Adipose tissue (tissue), 3 donors: ENCODE measurements at regions not wholly inside any gene's neighbourhood (a gene's known extent, or its start where the extent isn't known, plus 50 kb on each side); places are given as distances from the start of the nearest gene placed in this dataset.

ENCODE experiments used
- H3K27ac ChIP-seq: one replicate; pipeline ENCODE4 v1.5.1; 2013; ENCODE audit warnings: low read depth, low read length
- WGBS, 3 donors: extraction: QIAGEN DNeasy Blood & Tissue Kit; methylation state at CpG; one replicate each; pipeline ENCODE4 v1.1.7; 2013; 5-methylcytosine and 5-hydroxymethylcytosine counted together
- donor health status: healthy with polysubstance abuse.
- donor health status: Bipolar disorder and iron deficiency.
- donor health status: healthy.

DNA sequence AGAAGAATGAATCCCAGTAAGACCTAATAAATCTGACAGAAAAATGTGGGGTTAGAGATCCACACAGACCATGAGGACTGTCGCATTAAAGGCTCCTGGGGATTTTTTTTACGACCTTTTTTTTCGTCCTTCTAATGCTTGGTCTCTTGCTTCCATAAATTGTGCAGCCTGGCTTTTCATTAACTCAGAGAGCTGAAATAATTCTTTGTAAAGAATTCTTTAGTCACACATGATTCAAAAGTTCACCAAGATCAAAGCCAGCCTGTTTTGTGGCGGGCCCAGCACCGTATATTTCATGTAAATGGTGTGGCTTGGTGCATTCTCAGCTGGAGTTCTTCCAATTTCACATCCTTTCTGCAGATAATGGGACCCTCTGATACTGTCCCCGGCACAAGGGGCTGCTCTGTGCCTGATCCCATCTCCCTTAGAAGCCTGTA, 206.6 kb upstream of the BMPER start:
- H3K27ac ChIP-seq, result no peak overlapping the region
- 56 to 92% (median 86%) methylated on average over 6 of the region's 6 CpGs for WGBS, 3 donors

DNA sequence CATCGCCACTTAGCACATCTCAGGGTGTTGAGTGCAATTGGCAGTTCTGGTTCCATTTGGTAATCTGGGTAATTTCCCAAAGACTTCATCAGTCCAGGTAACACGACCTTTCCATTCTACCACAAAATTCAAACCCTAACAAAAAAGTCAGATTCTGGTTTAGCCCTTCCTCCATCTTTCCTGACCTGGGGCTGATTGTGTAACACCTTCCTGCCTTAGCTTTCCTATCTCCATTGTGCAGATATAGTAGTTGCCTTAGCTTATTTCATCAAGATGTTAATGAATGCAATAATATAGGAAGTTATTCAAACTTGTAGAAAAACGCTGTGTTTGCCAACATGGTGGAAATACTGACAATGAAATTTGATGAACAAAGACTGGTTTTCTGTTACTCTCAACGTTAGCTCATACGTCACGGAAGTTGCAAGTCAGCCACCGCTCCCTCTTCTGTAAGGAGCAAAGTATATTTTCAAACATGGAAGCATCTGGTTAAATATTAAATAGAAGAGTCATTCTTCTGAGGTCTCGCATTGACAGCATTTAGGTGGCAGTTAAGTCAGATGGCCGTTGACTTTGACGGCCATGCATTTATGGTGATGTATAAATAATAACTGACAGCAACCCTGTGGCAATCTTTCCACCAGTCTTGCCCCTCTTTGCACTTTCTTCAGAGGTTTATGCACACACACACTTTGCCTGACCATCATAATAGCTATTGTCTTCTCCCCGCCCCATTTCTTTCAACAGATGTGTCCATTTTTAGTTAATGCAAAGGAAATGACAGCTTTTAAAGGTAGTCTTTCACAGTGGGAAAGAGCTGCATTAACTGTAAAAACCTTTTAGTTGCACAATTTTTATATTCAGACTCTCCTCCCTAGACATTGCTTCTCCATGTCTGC, 205.1 kb upstream of the BMPER start:
- 72 to 74% (median 73%) methylated on average over 11 of the region's 11 CpGs for WGBS, 3 donors

DNA sequence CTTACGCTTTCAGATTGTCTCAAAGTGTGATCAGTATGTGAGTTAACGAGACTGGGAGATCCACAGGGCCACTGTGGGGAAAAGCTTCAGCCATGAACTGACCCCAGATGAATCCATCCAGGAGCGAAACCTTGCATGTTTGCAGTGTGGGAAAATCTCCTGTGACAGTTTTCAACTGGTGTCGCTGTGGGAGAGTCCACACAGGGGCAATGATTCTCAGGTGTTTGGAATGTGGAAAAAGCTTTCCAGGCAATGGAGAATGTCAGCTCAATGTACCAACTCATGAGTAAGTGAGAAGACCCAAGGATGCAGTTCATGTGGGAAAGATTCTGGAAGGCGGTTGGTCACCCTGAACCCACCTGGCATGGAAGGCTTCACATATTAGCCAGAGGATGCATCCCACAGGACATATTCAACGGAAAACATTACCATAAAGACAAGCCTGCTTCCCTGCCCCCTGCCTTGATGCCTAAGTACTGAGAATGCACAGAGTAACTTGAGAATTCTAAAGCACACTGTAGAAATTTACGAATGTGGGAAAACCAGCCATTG, 204.1 kb upstream of the BMPER start:
- WGBS, 3 donors, result 83 to 95% (median 88%) methylated on average over 7 of the region's 7 CpGs

More for the DNA sequence above, 205.1 kb upstream of the BMPER start:
- no peak overlapping the region for H3K27ac ChIP-seq

DNA sequence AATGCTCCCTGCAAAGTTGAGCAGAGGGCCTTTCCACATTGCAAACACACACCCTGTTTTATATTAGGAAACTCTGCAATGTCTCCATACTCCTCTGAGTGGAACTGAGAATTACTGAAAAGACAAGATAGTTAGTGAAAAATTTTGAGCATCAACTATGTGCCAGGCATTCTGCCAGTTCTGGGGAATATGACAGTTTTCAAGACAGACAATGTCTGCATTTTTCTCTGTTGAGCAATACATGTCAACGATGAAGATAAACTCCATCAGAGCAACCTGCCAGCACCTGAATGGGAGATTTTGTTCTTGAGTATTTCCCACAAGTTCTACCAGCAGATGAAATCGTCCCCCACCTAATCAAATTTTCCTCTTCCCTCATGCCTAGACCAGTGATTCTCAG, 203.4 kb upstream of the BMPER start:
- H3K27ac ChIP-seq, result no peak overlapping the region
- 74 to 84% (median 80%) methylated on average over 2 of the region's 2 CpGs for WGBS, 3 donors

More for the DNA sequence above, 204.1 kb upstream of the BMPER start:
- no peak overlapping the region for H3K27ac ChIP-seq

DNA sequence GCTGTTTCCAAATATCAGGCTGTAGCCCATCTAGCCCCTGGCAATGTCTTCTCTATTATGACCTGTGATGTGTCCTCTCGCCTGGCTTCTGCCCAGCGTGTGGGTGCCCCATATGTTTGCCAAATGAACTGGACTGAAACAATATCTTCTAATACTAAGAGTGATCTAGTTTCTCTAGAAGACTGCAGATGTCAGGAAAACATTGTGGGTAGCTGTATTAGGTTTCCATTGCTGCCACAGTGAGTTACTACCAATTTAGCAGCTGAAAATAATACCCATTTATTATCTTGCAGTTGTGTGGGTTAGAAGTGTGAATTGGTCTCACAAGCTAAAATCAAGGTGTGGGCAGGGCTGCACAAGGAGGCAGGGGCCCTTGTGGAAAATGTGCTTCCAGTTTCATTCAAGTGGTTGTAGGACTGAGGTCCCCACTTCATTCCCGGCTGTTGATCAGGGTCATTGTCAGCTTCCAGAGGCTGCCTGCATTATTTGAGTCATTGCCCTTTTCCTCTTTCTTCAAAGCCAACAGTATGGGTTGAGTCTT, 202.8 kb upstream of the BMPER start:
- WGBS, 3 donors, result 90 to 94% (median 92%) methylated on average over 3 of the region's 3 CpGs
- no peak overlapping the region for H3K27ac ChIP-seq

DNA sequence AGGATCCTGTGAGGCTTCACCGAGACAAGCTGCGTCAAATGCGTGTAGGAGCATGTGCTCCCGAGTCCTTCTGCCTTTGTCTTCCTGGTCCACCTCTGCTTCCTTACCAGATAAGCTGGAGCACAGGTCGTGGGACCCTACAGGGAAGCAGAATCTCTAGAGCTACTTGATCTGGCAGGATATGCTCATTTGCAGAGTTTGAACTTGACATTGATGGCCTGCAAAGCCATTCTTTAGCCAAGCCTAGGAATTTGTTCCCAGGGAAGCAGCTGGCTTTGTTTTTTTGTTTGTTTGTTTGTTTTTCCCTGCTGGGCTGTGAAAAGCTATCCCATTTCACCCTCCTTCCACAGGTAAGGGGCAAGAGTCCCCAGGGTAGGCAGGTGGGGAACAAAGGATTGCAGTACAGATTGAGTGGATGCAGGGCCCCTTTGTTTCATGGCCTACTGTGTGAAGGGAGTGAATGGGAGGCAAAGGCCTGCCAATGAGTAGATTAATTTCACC, 200.0 kb upstream of the BMPER start:
- no peak overlapping the region for H3K27ac ChIP-seq
- WGBS, 3 donors, result 86 to 89% (median 88%) methylated on average over 5 of the region's 5 CpGs

DNA sequence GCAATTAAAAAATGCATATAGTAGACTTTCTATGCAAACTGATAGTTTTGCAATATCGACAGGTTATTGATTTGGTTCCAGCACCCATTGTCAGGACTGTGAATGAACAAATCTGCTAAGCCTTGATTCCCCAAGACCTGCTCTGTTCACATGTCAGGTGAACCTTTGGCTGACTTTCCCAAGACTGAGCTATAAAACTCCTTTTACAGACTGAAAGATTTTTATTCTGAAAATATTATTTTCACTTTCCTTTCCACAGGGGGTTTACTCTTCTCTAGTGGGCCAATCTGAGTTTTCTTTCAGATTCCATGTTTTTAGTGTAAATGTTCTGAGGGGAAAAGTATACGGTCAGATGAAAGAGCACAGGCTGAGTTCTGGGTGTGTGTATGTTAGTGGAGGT, 199.2 kb upstream of the BMPER start:
- 46 to 92% (median 84%) methylated on average over 2 of the region's 2 CpGs for WGBS, 3 donors
- no peak overlapping the region for H3K27ac ChIP-seq

DNA sequence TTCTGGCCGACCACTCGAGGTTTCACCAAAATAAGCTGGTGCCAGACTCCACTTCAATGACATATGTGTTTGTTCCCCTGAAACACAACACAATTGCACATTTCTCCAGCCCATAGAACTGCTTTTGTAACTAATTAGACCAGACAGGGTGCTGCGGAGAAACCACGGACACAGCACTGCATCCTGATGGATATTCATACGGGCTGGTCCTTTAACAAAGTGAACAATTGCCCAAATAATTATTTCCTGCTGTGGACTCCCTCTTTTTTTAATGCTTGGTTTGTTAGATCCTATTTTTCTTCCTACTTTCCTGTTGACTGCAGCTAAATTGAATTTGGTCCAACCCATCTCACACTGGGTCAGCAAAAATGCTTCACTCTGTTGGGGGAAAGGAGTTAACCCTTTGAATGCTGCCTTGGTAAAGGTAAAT, 198.6 kb upstream of the BMPER start:
- H3K27ac ChIP-seq, result no peak overlapping the region
- WGBS, 3 donors, result 37 to 53% (median 49%) methylated on average over 5 of the region's 5 CpGs

DNA sequence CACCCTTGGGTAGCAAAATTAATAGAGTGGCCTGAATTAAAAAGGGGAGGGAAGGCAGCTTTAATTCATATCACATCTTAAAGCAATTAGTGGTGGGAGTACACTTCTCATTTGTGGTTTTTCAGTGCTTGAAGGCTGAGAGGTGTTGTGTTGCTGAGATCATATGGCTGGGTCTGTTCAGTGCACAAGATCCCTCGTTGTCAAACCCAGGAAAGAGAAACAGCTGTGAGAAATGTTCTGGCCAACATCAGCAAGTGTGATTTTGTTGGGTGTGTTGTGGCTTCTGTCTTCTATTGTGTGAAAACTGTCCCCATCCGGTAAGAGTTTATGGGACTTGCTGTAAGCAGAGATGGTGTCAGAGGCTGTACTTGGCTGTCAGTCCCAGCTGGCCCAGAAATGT, 197.9 kb upstream of the BMPER start:
- no peak overlapping the region for H3K27ac ChIP-seq
- 31 to 58% (median 43%) methylated on average over 2 of the region's 2 CpGs for WGBS, 3 donors

DNA sequence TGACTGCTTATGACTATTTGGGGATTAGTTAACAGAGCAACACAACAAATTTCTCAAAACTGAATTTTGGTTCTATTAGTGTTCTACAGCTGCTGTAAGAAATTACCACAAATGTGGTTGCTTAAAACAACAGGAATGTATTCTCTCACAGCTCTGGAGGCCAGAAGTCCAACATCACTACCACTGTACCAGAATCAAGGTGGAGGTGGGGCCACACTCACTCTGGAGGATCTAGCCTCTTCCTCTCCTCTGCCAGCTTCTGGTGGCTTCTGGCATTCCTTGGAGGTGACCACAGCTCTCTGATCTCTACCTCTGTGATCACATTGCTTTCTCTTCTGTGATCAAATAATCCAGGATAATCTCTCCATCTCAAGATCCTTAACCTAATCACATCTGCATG, 194.7 kb upstream of the BMPER start:
- H3K27ac ChIP-seq, result no peak overlapping the region

DNA sequence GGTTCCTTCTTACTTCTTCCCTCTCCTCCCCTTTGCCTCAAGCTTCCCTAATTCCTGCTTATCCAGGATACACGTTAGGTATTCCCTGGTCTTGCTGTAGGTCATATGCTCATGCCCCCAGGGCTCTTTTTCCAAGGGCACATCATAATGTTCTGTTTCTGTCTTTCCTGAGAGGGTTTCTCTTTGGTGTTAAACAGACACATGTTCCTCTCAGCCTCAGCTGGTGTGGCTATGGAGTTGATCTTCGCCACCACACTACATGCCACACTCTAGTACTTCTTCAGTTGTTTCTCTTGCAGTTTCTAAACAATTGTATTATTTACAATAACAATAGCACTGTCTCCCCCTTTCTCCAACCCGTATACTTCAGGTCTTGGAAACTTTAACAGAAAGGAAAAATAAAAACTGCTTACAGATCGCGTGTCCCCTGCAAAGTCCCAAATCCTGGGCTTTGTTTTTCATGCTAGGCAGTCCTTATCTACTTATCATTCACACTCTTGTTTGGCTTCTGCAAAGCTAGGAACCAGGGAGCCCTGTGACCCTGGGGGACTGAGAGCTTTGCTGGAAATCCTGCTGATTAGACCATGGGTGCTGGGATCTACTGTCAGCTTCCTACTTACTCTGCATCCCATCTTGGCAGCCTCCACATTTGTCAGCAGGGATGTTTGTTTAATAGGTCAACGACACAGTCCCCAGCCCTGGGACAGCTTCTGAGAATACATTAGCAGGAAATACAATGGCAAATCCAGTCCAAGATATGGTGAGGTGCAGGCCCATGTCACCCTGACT, 193.9 kb upstream of the BMPER start:
- WGBS, 3 donors, result 59 to 86% (median 82%) methylated on average over 6 of the region's 6 CpGs
- no peak overlapping the region for H3K27ac ChIP-seq

DNA sequence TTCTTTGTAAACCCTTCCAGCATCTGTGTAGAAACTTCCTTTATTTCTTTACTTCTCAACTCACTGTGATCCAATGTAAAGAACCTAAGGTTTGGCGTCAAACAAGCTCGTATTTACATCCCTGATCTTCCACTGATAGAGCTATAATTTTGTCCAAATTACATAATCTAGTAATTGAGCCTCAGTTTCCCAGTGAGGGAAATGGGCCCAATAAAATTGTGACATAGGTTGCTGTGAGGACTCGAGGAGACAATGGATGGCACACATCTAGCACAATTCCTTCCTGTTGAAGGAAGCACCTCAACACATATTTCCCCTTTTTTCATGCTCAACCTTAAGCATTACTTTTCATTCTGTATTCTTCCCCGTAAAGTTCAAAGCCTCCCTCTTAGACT, 193.3 kb upstream of the BMPER start:
- WGBS, 3 donors, result 82 to 86% (median 85%) methylated on average over 4 of the region's 4 CpGs

DNA sequence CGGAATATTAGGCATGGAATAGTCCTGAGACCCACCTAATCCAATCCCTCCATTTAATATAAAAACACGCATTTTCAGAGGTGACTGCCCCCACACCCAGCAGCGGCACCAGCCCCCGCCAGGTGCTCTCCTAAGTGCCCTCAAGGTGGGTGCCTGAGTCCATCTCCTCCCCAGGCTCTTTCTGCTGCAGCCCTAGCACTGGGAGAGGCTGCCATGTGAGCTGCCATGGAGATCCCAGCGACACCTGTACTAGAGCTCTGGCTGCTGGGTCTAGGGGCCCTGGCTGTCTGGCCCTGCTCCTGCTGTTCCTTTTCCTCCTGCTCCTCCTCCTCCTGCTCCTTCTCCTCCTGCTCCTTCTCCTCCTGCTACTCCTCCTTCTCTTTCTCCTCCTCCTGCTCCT, 191.1 kb upstream of the BMPER start:
- 83 to 96% (median 85%) methylated on average over 5 of the region's 5 CpGs for WGBS, 3 donors
- H3K27ac ChIP-seq, result no peak overlapping the region

More for the DNA sequence above, 193.3 kb upstream of the BMPER start:
- no peak overlapping the region for H3K27ac ChIP-seq

DNA sequence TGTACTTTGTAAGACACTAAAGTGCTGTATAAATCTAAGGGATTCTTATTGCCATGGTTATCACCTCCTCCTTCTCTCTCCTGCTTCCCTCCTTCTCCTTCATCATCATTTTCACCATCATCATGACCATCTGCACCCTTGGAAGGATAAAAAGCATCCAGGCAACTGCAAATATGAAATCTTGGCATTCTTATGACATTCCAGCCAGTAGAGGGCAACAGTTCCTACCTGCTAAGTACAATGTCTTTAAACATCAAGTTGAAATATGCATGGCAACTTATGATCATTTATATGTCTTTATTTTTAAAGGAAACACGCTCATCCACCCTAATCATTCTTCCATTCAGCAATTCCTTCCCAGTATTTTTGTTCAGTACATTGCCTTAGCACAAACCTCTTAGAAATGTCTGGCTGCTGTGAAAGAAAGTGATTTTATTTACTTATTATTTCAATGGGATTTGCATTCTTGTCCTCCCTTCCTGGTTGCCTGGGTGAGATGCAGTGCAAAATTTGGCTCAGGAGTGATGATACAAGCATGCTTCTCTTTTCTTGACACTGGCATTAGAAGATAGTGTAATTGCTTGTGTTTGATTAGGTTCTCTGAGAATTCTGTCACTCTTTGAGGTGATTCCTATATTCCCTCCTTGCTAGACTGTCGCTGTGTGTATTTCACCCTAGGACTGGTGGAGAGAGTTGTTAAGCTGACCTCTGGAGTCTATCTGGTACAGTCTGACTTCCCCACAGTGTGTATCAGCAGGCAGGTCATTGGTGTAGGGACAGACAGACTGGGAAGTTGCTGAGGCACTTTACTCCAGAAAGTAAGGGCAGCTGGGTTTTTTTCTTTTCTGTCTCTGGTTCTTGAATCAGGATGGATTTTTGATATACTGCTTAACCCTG, 188.5 kb upstream of the BMPER start:
- 37 to 72% (median 71%) methylated on average over 2 of the region's 2 CpGs for WGBS, 3 donors
- peak overlapping the region; percentile 15 for H3K27ac ChIP-seq

DNA sequence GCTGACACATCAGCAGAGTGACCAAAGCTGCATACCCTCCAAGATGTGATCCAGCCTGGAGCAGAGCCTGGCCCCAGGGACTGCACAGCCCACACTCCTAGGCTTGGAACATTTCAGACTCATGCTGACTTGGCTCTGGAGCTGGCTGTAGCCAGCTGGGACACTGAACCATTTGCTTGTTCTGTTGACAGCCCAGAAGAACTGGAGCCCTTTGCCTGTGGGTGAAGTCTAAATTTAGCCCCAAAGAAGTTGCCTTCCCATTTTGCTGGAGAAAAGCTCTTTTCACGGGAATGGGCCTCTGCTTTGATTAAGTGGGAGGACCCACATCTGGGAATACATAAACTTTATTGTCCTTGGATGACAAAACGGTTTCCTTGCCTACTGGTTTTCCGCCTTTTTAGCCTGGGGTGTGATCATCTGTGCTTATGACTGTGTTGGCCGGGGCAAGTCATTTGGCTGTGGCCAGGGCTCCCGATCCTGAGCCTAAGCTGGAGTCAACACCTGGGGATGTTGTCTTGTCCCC, 186.2 kb upstream of the BMPER start:
- H3K27ac ChIP-seq, result no peak overlapping the region
- WGBS, 3 donors, result 51 to 81% (median 67%) methylated on average over 5 of the region's 5 CpGs

DNA sequence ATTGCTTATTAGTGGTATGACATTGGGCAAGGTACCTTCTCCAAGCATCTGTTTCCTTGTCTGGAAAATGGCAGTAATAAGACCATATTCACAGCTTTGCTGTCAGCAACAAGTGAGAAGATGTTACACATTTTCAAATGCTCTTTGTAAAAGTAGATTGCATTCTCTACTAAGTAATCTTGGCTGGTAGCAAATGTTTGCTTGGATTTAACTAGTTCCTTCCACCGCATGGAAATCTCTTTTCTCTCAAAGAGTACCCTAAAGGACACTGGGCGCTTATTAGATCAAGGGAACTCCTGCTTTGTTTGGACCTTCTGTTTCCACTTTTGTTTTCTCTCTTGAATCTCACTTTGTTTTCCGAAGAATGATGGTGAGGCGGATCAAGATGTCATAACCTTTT, 185.2 kb upstream of the BMPER start:
- WGBS, 3 donors, result 95 to 97% (median 96%) methylated on average over 4 of the region's 4 CpGs
- H3K27ac ChIP-seq, result no peak overlapping the region

DNA sequence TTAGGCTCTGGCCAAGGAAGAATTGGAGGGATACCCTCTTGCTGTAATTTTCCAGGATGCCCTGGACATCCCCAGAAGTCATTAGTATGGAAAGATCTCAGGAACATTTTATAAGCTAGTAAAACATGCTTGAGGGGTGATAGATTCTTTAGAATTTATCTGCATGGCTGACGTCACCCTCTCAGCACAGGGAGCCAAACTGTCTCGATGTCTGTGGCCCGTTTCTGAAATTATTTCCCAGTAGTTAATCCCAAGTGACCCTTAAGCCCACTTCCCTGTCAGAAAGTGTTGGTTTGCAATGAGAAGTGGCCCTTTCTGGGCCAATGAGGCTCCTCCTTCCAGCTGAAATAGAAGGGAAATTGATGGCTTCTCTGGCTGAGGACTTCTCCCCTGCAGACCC, 184.5 kb upstream of the BMPER start:
- WGBS, 3 donors, result 70 to 80% (median 78%) methylated on average over 3 of the region's 3 CpGs
- H3K27ac ChIP-seq, result no peak overlapping the region

DNA sequence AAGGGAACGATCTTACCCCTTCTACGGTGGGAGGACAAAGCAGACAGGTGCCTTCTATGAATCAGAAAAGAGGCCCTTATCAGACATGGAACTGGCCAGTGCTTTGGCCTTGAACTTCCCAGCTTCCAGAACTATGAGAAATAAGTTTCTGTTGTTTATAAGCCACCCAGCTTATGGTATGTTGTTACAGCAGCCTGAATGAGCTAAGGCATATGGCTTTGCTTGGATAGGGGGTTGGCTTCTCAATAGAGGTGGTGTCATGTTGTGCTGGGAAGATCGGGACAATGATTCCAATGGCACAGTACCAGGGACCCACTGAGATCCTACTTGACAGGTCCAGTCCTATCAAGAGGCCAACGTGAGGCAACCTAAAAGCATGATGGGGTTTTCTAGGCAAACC, 183.4 kb upstream of the BMPER start:
- H3K27ac ChIP-seq, result no peak overlapping the region
- WGBS, 3 donors, result 84 to 94% (median 93%) methylated on average over 4 of the region's 4 CpGs
